ENCODE measurements at regions not wholly inside any gene's neighbourhood (a gene's known extent, or its start where the extent isn't known, plus 50 kb on each side); places are given as distances from the start of the nearest gene placed in this dataset.
"Not testable (repeated sequence)": the region's sequence is repeated elsewhere in the genome, so short reads cannot be mapped to it uniquely, and the experiment has no call there.

DNA sequence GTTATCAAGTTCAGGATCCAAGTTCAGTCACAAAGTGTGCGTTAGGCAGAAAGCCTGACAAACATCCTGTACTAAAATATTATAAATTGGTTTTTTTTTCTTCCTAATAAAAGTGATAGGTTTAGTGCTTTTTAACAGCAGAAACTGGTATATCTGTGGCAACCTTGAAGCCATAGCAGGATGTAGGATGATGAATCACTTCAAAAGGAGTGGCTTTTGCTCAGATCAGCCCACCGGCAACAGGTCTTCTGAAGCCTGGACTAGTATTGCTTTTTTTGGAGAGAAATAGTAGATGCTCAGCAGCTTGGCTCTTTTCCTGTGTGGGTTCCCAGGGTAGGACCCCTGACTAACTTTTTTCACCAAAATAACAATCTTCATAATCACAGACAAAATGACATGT is 190.8 kb downstream of the EPM2A start:
- no peak for DNase-seq

DNA sequence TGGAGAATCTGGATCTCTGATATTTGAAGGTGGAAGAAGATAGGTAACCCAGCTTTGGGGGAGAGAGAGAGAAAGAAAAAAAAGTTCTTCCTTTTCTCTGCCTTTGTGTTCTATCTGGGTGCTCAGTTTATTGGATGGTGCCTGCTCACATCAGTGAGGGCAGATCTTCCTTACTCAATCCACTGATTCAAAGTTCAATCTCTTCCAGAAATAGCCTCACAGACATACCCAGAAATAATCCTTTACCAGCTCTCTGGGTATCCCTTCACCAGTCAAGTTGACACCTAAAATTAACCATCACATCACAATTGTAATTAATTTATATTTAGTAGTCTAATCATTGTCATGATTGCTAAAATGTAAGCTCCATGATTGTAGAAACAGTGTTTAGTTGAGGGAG is 189.1 kb downstream of the EPM2A start:
- DNase-seq, result no peak

DNA sequence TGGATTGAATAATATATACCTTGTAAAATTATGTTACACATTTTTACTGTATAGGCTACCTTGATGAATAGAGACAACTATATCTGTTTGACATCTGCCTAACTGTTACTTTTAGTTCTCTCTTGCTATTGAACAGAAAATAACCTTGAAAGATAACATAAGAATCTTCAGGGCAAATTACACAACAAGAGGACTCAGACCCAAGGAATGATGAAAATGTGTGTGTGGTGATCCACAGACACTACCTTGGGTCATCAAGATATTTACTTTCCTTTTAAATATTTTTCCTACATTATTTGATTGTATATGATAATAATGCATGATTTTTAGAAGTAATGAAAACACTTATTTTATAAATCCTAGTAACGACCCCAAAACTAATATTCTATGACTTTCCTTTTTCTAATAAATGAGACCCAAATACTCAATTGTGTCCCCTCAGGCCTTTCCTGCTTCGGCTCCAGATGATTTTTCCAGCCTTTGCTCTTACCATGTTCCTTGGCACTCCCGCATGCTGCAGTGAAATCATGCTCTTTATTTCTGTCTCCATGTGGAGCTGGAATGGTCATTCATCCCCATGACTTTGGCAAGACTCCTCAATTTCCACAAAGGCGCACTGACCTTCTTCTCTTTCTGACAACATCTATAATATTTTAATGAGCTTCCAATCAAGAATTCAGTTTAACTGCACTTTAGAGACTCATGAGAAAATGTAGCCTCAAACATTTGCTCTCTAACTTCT is 187.6 kb downstream of the EPM2A start:
- no peak for DNase-seq

GRCh38 chr6:145548933-145549648 is 186.2 kb downstream of the EPM2A start:
- DNase-seq, result no peak

DNA sequence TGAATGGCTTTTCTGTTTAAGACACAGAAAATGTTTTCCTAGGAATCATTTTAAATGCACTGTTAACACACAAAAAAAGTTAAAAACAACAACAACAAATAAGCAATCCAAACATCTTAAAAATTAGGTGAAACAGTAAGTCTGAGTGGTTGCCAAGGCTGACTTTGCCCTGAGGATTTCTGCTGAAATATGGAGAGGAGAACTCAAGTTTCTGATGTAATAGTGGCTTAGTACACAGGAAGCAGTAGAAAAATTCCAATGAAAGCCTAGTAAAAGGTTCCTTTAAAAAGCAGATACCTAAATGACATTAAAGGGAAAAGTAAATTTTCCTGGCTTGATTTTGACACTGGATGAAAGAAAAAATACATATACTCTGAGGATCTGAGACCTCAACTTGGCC is 184.2 kb downstream of the EPM2A start:
- DNase-seq, result no peak

DNA sequence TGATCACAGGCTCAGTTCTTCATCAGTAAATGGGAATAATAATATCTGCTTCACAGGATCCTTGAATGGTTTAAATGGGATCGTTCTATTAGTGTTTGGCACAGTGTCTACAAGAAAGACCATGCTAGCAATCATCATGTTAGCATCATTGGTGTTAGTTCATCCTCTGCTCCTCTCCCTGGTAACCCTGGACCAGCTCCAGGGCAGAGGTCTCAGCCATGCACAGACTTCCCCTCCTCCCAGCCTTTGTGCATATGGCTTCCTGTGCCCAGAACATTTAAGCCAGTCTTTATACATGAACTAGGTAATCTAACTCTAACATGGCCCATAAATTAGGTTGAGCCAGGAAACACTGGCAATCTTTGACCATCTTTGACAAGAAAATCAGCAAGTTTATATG is 180.2 kb downstream of the EPM2A start:
- no peak for DNase-seq

GRCh38 chr6:145557474-145557873 is 177.8 kb downstream of the EPM2A start:
- no peak for DNase-seq

DNA sequence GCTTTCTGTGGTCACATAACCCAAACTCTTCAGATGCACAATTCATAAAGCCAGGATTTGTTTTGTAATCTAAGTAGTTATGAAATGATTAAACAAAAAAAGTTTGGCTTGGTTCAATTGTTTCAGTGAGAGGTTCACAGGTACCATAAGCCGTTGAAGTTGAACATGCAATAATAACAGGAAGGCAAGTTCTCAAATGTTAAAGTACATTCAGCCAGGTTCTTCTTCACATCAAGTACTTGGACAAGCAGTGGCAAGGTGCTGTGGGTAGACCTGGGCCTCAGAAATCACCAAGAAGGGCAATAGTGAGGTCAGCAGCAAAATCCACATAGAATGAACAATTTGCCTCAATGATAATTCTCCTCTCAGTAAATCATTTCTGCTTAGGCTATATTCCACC is 175.5 kb downstream of the EPM2A start:
- no peak for DNase-seq

GRCh38 chr6:145561095-145562072 is 173.9 kb downstream of the EPM2A start:
- DNase-seq, result no peak

DNA sequence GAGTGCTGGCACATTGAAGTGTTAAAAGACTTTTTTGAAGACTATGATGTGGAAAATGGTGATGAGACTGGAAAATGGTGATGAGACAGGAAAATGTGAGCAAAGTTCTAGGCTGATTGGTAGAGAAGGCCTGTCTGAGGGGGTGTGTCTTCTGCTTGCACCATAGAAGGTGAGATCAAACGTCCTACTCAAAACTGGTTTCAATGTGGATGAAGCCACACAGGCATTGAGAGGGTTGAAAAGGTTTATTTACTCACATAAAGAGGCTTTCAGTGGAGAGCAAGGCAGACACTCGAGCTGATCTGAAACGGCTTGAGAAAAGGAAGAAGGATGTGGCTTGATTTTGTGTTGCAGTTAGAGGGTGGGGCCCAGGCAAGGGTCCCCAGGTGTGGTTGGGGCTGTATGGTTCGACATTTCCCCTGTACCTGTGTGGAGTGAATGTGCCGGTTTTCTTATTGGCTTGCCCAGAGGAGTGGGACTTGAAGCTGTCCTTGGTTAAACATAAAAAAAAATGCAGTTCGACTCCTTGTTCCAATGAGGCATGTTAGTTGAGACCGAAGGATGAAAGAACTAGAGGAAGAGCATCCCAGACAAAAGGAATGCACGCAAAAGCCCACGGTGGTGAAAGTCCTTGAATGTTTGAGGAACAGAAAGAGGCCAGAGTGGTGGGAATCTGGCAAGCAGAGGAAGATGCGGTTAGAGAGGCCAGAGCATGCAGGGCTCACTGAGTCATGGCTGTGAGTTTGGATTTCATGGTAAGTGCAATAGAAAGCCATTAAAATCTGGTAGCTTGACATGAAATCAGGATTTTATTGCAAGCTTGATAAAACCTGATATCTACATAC is 172.3 kb downstream of the EPM2A start:
- DNase-seq, result no peak

GRCh38 chr6:145564553-145564952 is 170.8 kb downstream of the EPM2A start:
- DNase-seq, result no peak

DNA sequence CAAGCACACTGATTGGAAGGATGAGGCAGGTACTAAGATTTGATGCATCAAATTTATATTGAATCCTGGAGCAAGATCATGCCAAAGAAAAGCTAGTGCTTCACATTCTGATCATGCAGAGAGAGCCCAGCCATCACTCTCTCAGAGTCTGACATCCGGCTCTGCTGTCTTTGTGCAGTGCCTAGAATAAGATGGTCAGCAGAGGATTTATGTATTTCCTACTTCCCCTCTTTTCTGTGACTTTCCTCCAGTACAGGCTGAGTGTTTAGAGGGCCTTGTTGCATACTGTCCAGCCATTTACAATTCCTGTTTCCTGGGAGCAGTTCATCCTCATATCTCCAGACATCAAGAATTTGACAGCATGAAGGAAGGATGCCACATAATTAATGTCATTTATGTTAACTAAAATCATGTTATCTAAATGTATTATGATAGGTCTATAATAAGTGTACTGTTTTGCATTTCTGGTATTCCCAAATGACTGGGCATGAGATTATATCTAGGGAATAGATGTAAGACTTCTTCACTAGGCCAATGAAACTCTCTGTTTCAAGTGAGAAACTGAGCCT is 167.6 kb downstream of the EPM2A start:
- no peak for DNase-seq

- no peak for DNase-seq
Measured at GRCh38 chr6:145569140-145569539, 166.2 kb downstream of the EPM2A start.

- not testable (repeated sequence) for DNase-seq
Measured at GRCh38 chr6:145570336-145570735, 165.0 kb downstream of the EPM2A start.

DNA sequence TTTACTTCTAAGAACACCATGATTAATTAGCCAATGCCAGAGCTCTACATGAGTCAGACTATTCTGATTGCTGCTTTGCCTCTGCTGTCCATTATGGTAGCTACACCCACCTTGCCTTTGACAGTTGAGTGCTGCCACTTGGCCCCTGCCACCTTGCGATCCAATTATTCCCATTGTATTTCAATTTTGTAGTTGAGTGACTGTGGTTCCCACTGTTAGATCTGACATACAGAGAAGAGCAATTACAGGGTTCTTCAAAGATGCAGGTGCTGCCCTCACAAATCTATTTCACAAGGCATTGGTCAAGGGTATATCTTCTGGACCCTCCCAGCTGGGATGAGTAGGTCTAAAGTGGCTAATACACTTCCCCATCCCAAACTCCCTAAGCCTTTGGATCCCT is 161.1 kb downstream of the EPM2A start:
- DNase-seq, result not testable (repeated sequence)

Measured in AML-193 (cell line).